HG03064 (cell line): ENCODE measurements at regions not wholly inside any gene's neighbourhood (a gene's known extent, or its start where the extent isn't known, plus 50 kb on each side); places are given as distances from the start of the nearest gene placed in this dataset.

ENCODE experiments used
- ATAC-seq: cut with Tn5 transposase; IDR thresholded peaks from one replicate; pipeline ENCODE4 v1.9.1; 2021; ENCODE audit warnings: low read depth; ENCODE audit not compliant: unreplicated experiment

DNA sequence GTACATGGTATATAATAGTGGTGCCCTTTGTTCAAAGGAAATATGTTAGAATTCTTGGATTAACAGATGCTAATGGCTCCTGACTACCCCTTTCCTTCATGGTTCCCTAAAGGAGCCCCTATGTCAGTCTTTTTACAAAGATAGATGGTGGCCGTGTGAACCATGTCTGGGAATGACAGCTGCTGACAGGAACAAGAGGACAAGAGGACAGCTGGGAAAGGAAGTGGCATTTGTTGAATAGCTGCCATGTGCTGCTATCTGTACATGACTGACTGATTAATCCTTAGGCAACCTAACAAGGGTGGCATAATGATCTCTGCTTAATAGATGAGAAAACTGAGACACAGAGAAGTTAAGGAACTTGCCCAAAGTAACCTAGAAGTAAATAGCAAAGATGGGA is 321.7 kb downstream of the ZNF621 start:
- ATAC-seq: no peak

- no peak for ATAC-seq
Measured at GRCh38 chr3:40847551-40847992, 322.8 kb downstream of the ZNF621 start.

DNA sequence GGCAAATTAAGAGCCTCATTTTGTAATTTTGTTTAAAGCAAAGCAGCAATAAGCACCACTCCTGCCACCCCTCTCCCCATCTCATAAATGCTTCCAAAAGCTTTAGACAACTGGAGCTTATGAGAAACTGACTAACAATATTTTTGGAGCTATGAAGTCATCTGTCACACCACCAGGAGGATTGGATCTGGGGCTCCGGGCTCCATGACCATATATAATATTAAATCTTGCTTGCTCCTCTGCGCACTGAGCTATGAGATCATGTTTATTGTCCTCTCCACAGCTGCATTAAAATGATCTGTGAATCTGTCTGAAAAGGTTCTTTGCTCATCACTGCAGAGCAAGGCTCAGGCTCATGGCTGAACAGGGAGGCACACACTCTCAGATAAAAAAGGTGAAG is 323.7 kb downstream of the ZNF621 start:
- no peak for ATAC-seq

DNA sequence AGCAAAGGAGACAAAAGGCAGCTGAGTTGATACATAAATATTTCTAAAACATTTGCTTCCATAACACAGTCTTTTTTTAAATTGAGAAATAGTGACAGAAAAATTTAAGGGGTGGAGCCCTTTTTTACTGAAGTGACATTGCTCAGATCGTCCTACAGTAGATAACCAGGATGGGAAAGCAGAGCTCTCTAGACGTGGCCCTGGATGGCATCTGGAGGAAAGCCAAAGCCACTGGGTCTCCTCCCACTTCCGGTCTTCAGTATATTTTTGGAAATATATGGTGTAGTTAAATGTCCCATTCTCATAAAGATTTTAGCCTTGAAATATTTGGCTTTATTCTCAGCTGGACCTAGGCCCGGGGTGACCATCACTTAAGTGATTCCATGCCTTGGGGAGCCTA is 326.1 kb downstream of the ZNF621 start:
- no peak for ATAC-seq

DNA sequence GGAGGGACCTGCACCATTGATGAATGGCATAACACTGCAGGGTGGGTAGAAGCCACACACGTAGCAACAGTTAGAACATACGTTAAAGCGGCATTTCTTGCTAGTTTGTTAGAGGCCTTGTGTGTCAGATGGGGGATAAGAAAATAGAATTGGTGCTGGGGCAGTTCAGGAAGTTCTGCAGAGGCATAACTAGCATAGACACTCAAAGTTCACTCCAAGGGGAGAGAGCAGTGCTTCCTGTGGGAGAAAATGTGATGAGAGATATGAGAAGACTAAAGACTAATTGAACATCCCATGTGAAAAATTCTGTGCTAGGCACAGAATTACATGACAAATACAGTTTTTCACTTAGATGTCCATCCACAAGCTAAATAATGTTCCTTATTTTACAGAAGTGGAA is 327.1 kb downstream of the ZNF621 start:
- ATAC-seq: no peak

DNA sequence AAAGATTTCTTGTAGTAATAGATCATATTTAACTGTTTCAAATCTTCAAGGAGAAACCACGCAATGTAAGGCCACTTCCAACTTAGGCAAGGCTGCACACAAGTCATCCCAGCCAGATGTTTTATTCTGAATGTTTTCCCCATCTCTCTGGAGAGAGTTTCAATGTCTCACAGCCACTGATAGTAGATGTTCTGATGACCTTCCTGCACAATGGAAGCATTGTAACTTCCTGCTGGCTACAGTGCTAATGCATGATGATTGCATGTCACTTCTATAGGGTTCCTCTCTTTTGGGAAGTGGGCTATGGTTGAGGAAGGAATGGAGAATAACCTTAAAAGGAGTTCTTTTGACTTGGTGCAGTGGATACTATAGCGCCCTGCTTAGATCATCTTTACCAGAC is 328.0 kb downstream of the ZNF621 start:
- no peak for ATAC-seq

GRCh38 chr3:40853474-40853873 is 328.7 kb downstream of the ZNF621 start:
- no peak for ATAC-seq

- ATAC-seq: no peak
Measured at GRCh38 chr3:40855871-40856270, 331.1 kb downstream of the ZNF621 start.

DNA sequence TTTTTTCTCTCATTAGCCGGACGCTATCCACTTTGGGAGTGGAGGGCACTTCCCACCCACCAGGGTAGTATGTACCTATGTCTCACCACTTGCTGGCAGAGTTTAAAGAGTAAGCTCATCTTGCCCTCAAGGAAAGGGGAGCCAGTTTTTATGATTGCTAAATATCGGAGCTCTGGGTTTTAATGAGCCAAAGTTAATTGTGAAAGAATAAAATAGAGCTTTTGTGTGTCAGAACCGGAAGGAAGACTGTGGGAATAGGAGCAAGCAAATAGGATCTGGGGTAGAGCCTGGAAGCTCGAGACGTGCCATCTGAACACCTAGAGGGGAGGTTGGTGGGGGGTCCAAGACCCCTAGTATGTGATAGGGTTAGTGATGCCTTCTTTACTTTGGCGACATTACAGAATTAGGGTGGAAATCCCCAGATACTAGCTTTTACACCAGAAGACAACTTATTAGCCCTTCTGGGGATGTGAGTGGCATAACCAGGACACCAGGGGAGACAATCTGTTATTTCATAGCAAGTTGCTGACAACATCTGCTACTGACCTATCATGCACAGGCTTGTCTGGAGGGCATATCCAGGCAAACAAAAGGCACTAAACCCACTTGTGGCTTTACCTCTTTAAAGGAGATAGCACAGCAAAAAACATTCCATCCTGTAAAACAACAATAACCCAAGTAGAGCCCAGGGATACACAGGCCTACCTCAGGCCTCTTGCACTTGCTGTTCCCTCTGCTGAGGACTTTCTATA is 333.8 kb downstream of the ZNF621 start:
- no peak for ATAC-seq

GRCh38 chr3:40862946-40863345 is 336.4 kb upstream of the CTNNB1 start:
- ATAC-seq: no peak

DNA sequence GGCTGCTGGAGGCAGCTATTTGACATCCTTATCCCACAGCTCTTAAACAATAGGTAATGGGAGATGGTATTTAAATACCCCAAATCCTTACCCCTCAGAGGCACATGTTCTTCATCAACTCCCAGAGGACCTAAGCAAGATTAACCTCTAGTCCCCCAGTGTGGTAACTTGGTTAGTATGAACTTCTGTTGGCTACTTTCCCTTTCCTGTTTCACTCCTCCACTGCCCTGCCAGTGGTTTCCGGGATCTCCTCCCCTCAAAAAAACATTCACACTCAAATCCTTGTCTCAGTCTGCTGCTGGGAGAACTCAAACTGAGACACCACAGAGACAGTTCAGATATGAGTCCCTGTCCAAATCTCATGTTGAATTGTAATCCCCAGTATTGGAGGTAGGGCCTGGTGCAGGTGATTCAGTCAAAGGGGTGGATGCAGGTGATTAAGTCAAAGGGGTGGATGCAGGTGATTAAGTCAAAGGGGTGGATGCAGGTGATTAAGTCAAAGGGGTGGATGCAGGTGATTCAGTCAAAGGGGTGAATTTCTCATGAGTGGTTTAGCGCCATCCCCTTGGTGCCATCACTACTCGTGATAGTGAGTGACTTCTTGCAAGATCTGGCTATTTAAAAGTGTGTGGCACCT is 335.0 kb upstream of the CTNNB1 start:
- no peak for ATAC-seq

DNA sequence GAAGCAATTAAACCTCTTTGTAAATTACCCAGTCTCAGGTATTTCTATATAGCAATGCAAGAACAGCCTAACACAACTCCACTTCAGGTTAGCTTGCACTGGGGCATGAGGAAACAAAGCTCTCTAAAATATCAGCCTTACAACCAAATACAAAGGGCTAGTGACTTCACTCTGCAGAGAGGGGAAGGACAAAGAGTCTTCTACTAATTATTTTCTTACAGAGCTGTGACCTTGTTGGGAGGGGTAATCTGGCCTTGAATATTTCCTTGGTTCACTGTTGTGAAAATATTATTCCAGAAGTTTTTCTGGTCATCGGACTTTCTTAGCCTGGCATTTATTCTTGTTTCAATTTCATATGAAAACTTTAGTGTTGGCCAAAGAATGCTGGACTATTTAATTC is 334.4 kb upstream of the CTNNB1 start:
- no peak for ATAC-seq

DNA sequence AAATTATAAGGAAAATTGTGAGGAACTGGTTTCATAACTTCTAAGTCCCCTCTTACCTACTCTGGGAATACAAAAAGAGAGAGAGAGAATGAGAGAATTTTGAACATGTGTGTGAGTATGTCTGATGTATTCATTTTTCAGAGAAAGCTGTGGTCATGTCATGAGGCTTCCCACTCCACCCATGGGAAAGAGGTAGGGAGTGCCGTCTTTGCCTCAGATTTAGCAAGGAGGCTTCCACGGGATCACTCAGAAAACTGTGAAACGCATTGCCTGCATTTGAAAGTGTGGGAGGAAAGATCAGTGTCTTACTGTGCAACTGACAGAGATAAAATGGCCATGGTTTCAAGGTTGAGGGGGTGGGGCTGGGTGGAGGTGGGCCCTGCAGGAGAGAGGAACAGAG is 331.5 kb upstream of the CTNNB1 start:
- ATAC-seq: no peak

DNA sequence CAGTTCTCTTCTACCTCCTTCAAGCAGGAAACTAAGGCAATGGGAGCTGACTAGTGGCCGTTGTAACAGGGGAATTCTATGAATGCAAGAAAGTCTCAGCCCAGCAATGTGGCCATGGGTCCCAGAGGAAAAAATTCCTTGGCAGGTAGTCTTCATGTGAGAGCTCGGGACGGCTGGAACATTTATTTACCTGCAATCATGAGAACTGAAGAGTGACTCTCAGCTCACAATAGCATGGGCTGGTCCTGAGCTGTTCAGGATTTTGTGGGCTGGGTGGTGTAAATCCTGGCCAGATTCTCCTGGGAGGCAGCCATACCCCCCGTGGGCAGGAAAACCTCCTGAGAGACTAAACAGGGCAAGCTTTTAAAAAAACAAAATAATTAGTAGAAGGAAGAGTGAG is 330.3 kb upstream of the CTNNB1 start:
- no peak for ATAC-seq

GRCh38 chr3:40869939-40870338 is 329.4 kb upstream of the CTNNB1 start:
- ATAC-seq: no peak

- ATAC-seq: no peak
Measured at GRCh38 chr3:40871394-40871793, 327.9 kb upstream of the CTNNB1 start.

DNA sequence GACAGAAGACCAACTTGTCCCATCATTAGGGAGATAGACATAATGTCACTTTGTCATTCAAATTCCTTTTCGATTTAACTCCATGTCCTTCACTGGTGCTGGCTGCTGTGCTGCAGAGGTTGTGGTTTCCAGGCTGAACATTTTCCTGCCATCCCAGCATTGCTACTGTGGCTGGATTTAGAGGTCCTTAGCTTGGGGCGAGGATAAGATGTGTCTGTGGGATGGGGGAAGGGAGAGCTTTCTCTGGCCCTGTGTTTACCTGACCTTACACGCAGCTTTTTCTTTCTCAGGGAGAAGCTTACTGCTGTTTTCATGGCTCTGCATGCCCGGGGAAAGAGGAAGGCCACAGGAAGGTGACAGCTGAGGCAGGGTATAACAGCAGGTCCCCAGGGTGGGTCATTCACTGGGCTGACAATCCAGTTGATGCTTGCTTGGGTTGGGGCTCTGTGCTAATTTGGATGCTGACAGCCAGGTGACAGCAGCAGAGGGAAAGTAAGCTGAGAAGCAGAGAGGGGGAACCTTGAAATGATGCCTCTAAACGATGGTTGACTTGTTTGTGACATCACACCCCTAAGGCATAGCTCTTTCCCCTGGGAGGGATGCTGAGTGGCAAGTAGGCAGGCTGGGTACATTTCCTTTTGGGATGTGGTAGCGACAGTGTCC is 326.9 kb upstream of the CTNNB1 start:
- ATAC-seq: no peak

GRCh38 chr3:40873476-40873875 is 325.8 kb upstream of the CTNNB1 start:
- no peak for ATAC-seq

- no peak for ATAC-seq
Measured at GRCh38 chr3:40873934-40874699, 325.2 kb upstream of the CTNNB1 start.

DNA sequence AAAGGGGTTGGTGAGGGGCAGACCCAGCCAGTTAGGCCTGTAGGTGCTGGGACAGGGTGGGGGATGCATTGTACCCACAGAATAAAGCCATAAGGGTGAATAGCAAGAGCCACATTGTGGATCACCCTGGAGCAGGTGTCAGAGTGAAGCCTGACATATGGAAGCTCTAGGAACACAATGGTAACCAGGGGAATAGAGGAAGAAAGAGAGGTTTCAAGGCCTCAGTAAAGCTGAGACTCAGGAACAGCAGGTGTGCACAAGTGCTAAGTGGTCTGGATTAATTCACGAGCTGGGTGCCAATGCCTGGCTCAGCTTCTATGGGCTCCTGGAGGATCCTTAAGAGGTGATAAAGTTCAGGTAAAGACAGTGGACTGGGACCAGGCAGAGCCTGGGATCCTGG is 323.7 kb upstream of the CTNNB1 start:
- no peak for ATAC-seq

DNA sequence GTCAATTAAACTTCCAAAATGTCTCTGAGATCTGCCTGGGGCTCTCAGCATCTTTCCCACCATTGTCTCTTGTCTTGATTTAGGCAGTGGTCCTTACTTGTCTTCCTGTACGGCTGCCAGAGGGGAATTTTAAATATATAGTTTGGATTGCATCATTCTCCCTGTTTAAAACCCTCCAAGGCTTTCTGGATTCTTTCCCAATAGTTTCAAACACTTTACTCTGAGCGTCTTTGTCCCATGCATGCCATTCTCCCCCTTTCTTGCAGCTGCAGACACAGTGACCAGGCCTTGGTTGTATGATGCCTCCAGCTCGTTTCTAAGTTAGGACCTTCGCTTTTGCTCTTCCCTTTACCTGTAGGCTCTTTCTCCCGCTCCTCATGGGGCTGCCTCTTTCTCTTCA is 323.3 kb upstream of the CTNNB1 start:
- no peak for ATAC-seq
